ENCODE measurements at regions not wholly inside any gene's neighbourhood (a gene's known extent, or its start where the extent isn't known, plus 50 kb on each side); places are given as distances from the start of the nearest gene placed in this dataset.

DNA sequence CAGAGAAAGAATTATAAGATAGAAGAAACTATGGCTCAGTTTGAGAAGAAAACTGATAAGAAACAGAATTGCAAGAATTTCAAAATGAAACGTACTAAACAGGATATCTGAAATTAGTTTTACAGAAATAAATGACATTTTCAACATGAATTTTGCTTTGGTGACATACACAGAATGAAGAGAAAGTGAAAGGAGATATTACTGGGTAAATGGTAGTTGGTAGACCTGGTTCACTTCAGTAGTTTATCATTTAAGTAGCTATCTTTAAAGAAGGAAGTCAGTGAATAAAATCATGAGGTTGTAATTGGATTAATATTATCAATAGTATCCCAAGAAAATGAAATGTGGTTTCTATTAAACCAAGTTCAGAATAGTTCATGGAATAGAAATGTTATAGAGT lies 395.5 kb upstream of the SMIM31 start:
- Histone ChIP-seq H3K36me3 (ENCODE audit: control insufficient read depth, insufficient read depth, low read length) (no peaks in the 10 kb centered on the region), H3K27ac (ENCODE audit: low read depth, low read length) (no peak overlapping the region), H3K9me3 (ENCODE audit: control insufficient read depth, low read length) (no peaks in the 10 kb centered on the region), H3K9ac (ENCODE audit: extremely low read depth, low read length, poor library complexity, severe bottlenecking) (no peak overlapping the region), H3K4me3 (ENCODE audit: low read length) (no peak overlapping the region), H3K27me3 (ENCODE audit: control insufficient read depth, insufficient read depth, low read length, poor library complexity, severe bottlenecking) (no peaks in the 10 kb centered on the region), H3K4me1 (ENCODE audit: control insufficient read depth, insufficient read depth, low read length) (no peaks in the 10 kb centered on the region)
- Mint-ChIP-seq H3K27me3 (ENCODE audit: insufficient read depth) (no peaks in the 10 kb centered on the region), H3K4me3 (no peak overlapping the region), H3K27ac (no peak overlapping the region), H3K36me3 (ENCODE audit: low read depth) (no peaks in the 10 kb centered on the region), H3K9me3 (peaks cover 2% of the 10 kb centered on the region), H3K4me1 (no peaks in the 10 kb centered on the region)
- TF ChIP-seq CTCF (conservative IDR thresholded peaks at IDR 0.05) = no peak
- DNase-seq = no peak
- 86% methylated on average over 1 of the region's 1 CpG; no CpG with 5 or more reads in 1 of the 2 experiments for WGBS, 2 experiments (ENCODE audit: insufficient coverage in 1 of 2, insufficient read length in 1 of 2)

DNA sequence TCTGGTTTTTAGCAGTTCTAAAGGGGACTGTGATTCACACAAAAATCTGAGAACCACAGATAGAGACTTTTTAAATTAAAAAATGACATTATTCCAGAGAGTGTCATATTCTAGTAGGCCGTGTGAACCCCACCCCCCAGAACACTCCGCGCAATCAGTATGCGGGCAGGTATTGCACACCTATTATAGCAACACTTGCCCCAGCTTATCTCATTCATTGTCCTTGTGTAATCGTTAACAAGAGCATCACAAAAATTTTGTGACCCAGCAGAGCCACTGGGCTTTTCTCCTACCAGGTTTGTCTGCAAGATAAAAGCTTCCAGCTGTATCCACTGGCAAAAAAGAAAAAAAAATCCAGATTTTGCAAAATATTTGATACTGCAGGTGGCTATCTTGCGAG lies 394.1 kb upstream of the SMIM31 start:
- Histone ChIP-seq H3K9me3 (ENCODE audit: control insufficient read depth, low read length) (no peaks in the 10 kb centered on the region), H3K4me1 (ENCODE audit: control insufficient read depth, insufficient read depth, low read length) (no peaks in the 10 kb centered on the region), H3K27ac (ENCODE audit: low read depth, low read length) (no peak overlapping the region), H3K9ac (ENCODE audit: extremely low read depth, low read length, poor library complexity, severe bottlenecking) (no peak overlapping the region), H3K27me3 (ENCODE audit: control insufficient read depth, insufficient read depth, low read length, poor library complexity, severe bottlenecking) (no peaks in the 10 kb centered on the region), H3K36me3 (ENCODE audit: control insufficient read depth, insufficient read depth, low read length) (no peaks in the 10 kb centered on the region), H3K4me3 (ENCODE audit: low read length) (no peak overlapping the region)
- no peak overlapping the region for H3K4me3 Mint-ChIP-seq
- peaks cover 2% of the 10 kb centered on the region for H3K9me3 Mint-ChIP-seq
- no peaks in the 10 kb centered on the region for H3K36me3 Mint-ChIP-seq (ENCODE audit: low read depth)
- H3K27ac Mint-ChIP-seq = no peak overlapping the region
- 69 to 85% methylated on average over 2 to 6 of the region's 6 CpGs for WGBS, 2 experiments (ENCODE audit: insufficient coverage in 1 of 2, insufficient read length in 1 of 2)
- H3K27me3 Mint-ChIP-seq (ENCODE audit: insufficient read depth) = no peaks in the 10 kb centered on the region
- no peaks in the 10 kb centered on the region for H3K4me1 Mint-ChIP-seq
- DNase-seq = no peak
- no peak for TF ChIP-seq CTCF (conservative IDR thresholded peaks at IDR 0.05)

DNA sequence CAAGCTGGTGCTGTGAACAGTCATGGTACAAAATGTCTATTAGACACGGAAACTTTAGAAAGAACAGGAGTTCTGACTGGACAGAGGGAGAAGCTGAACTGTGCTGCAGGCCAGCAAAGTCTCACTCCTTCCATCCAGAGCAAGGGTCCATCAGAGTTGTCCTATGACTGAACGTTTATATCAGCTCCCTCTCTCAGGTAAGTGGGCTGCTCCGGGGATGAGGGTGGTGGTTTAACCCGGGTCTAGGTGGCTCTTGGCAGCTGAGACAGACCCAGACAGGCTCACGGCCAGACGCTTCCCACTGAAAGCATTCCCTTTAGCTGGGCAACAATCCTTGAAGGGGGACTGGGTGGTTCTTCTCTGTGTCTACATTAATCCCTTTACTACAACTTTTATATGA lies 385.0 kb upstream of the SMIM31 start:
- no peak for DNase-seq
- H3K4me3 ChIP-seq (ENCODE audit: low read length) = no peak overlapping the region
- H3K36me3 Mint-ChIP-seq (ENCODE audit: low read depth) = no peaks in the 10 kb centered on the region
- H3K4me1 ChIP-seq (ENCODE audit: control insufficient read depth, insufficient read depth, low read length) = no peaks in the 10 kb centered on the region
- no peaks in the 10 kb centered on the region for H3K27me3 ChIP-seq (ENCODE audit: control insufficient read depth, insufficient read depth, low read length, poor library complexity, severe bottlenecking)
- H3K4me3 Mint-ChIP-seq = no peak overlapping the region
- no peaks in the 10 kb centered on the region for H3K4me1 Mint-ChIP-seq
- H3K9ac ChIP-seq (ENCODE audit: extremely low read depth, low read length, poor library complexity, severe bottlenecking) = no peak overlapping the region
- H3K9me3 ChIP-seq (ENCODE audit: control insufficient read depth, low read length) = no peaks in the 10 kb centered on the region
- H3K27me3 Mint-ChIP-seq (ENCODE audit: insufficient read depth) = no peaks in the 10 kb centered on the region
- no peak overlapping the region for H3K27ac ChIP-seq (ENCODE audit: low read depth, low read length)
- no peaks in the 10 kb centered on the region for H3K36me3 ChIP-seq (ENCODE audit: control insufficient read depth, insufficient read depth, low read length)
- H3K9me3 Mint-ChIP-seq = no peaks in the 10 kb centered on the region
- TF ChIP-seq CTCF (conservative IDR thresholded peaks at IDR 0.05) = no peak
- H3K27ac Mint-ChIP-seq = no peak overlapping the region
- 84 to 87% methylated on average over 4 to 6 of the region's 6 CpGs for WGBS, 2 experiments (ENCODE audit: insufficient coverage in 1 of 2, insufficient read length in 1 of 2)
